ENCODE measurements at regions not wholly inside any gene's neighbourhood (a gene's known extent, or its start where the extent isn't known, plus 50 kb on each side); places are given as distances from the start of the nearest gene placed in this dataset.

- H3K4me3 Mint-ChIP-seq = no peak overlapping the region
- H3K36me3 Mint-ChIP-seq (ENCODE audit: low read depth) = no peaks in the 10 kb centered on the region
- ChIA-PET POLR2A (no interaction called here), CTCF (no interaction called here)
- DNase-seq (no peak), ATAC-seq (no peak)
- peaks cover 3% of the 10 kb centered on the region for H3K4me1 Mint-ChIP-seq (ENCODE audit: low read depth)
- no peak overlapping the region for H3K27ac Mint-ChIP-seq
- no peaks in the 10 kb centered on the region for H3K9me3 Mint-ChIP-seq (ENCODE audit: insufficient read depth)
- H3K27me3 Mint-ChIP-seq (ENCODE audit: low read depth) = no peaks in the 10 kb centered on the region
Observed at GRCh38 chr10:124346831-124347230, 71.9 kb downstream of the OAT start.

- no peaks in the 10 kb centered on the region for H3K36me3 Mint-ChIP-seq (ENCODE audit: low read depth)
- H3K27ac Mint-ChIP-seq = no peak overlapping the region
- no peaks in the 10 kb centered on the region for H3K9me3 Mint-ChIP-seq (ENCODE audit: insufficient read depth)
- ChIA-PET POLR2A (no interaction called here), CTCF (interaction anchor here (1.0 kb wide), 1 partner anchor 43 kb away, joined by 3 read pairs; no protein-coding TSS in a partner anchor)
- H3K27me3 Mint-ChIP-seq (ENCODE audit: low read depth) = no peaks in the 10 kb centered on the region
- no peak for ATAC-seq
- no peak for DNase-seq
- H3K4me3 Mint-ChIP-seq = no peak overlapping the region
- H3K4me1 Mint-ChIP-seq (ENCODE audit: low read depth) = peaks cover 15% of the 10 kb centered on the region
Observed at GRCh38 chr10:124345521-124345920, 73.2 kb downstream of the OAT start.

- Mint-ChIP-seq H3K9me3 (ENCODE audit: insufficient read depth) (no peaks in the 10 kb centered on the region), H3K4me3 (no peak overlapping the region), H3K27me3 (ENCODE audit: low read depth) (no peaks in the 10 kb centered on the region), H3K4me1 (ENCODE audit: low read depth) (peaks cover 15% of the 10 kb centered on the region), H3K27ac (no peak overlapping the region), H3K36me3 (ENCODE audit: low read depth) (no peaks in the 10 kb centered on the region)
- ChIA-PET POLR2A (no interaction called here), CTCF (interaction anchor here (1.0 kb wide), 1 partner anchor 44 kb away, joined by 3 read pairs; no protein-coding TSS in a partner anchor)
- DNase-seq = no peak
- no peak for ATAC-seq
Observed at GRCh38 chr10:124344931-124345330, 73.8 kb downstream of the OAT start.

GRCh38 chr10:124344266-124344590 lies 74.5 kb downstream of the OAT start:
- H3K9me3 Mint-ChIP-seq (ENCODE audit: insufficient read depth) = no peaks in the 10 kb centered on the region
- no peak for DNase-seq
- H3K27me3 Mint-ChIP-seq (ENCODE audit: low read depth) = no peaks in the 10 kb centered on the region
- ChIA-PET POLR2A (no interaction called here), CTCF (interaction anchor here (1.0 kb wide), 1 partner anchor 45 kb away, joined by 3 read pairs; no protein-coding TSS in a partner anchor)
- H3K4me3 Mint-ChIP-seq = no peak overlapping the region
- no peak overlapping the region for H3K27ac Mint-ChIP-seq
- peaks cover 15% of the 10 kb centered on the region for H3K4me1 Mint-ChIP-seq (ENCODE audit: low read depth)
- H3K36me3 Mint-ChIP-seq (ENCODE audit: low read depth) = no peaks in the 10 kb centered on the region
- no peak for ATAC-seq

- POLR2A ChIA-PET = no interaction called here
- CTCF ChIA-PET = interaction anchor here (1.0 kb wide), 1 partner anchor 46 kb away, joined by 5 read pairs; no protein-coding TSS in a partner anchor
- DNase-seq (no peak), ATAC-seq (no peak)
- Mint-ChIP-seq H3K27ac (no peak overlapping the region), H3K4me3 (no peak overlapping the region), H3K36me3 (ENCODE audit: low read depth) (no peaks in the 10 kb centered on the region), H3K9me3 (ENCODE audit: insufficient read depth) (no peaks in the 10 kb centered on the region), H3K27me3 (ENCODE audit: low read depth) (no peaks in the 10 kb centered on the region), H3K4me1 (ENCODE audit: low read depth) (peaks cover 15% of the 10 kb centered on the region)
Observed at GRCh38 chr10:124343351-124344265, 75.1 kb downstream of the OAT start.

- ChIA-PET CTCF (interaction anchor here (1.0 kb wide), 1 partner anchor 46 kb away, joined by 5 read pairs; no protein-coding TSS in a partner anchor), POLR2A (no interaction called here)
- no peak for ATAC-seq
Observed at GRCh38 chr10:124342821-124343170, 75.9 kb downstream of the OAT start.

GRCh38 chr10:124342136-124342820 lies 76.4 kb downstream of the OAT start:
- POLR2A ChIA-PET = no interaction called here
- Mint-ChIP-seq H3K4me3 (no peak overlapping the region), H3K27me3 (ENCODE audit: low read depth) (no peaks in the 10 kb centered on the region), H3K9me3 (ENCODE audit: insufficient read depth) (no peaks in the 10 kb centered on the region), H3K36me3 (ENCODE audit: low read depth) (no peaks in the 10 kb centered on the region), H3K27ac (peak overlapping the region; percentile 14), H3K4me1 (ENCODE audit: low read depth) (peaks cover 15% of the 10 kb centered on the region)
- ATAC-seq (no peak), DNase-seq (no peak)
- CTCF ChIA-PET = no interaction called here

More at GRCh38 chr10:124342821-124343170, 75.9 kb downstream of the OAT start:
- DNase-seq = no peak
- Mint-ChIP-seq H3K4me3 (no peak overlapping the region), H3K36me3 (ENCODE audit: low read depth) (no peaks in the 10 kb centered on the region), H3K9me3 (ENCODE audit: insufficient read depth) (no peaks in the 10 kb centered on the region), H3K27ac (peak overlapping the region; percentile 1), H3K4me1 (ENCODE audit: low read depth) (peaks cover 15% of the 10 kb centered on the region), H3K27me3 (ENCODE audit: low read depth) (no peaks in the 10 kb centered on the region)

- ChIA-PET CTCF (no interaction called here), POLR2A (no interaction called here)
- Mint-ChIP-seq H3K36me3 (ENCODE audit: low read depth) (no peaks in the 10 kb centered on the region), H3K4me3 (no peak overlapping the region), H3K4me1 (ENCODE audit: low read depth) (peaks cover 15% of the 10 kb centered on the region), H3K9me3 (ENCODE audit: insufficient read depth) (no peaks in the 10 kb centered on the region), H3K27ac (peak overlapping the region; percentile 14), H3K27me3 (ENCODE audit: low read depth) (no peaks in the 10 kb centered on the region)
- peak; percentile 52 for DNase-seq
- ATAC-seq = peak; percentile 71
Observed at GRCh38 chr10:124341768-124342135, 77.0 kb downstream of the OAT start.

GRCh38 chr10:124340033-124340760 lies 78.5 kb downstream of the OAT start:
- ChIA-PET POLR2A (no interaction called here), CTCF (interaction anchor here (1.0 kb wide), 1 partner anchor 346 kb away, joined by 3 read pairs; no protein-coding TSS in a partner anchor)
- Mint-ChIP-seq H3K4me1 (ENCODE audit: low read depth) (peaks cover 15% of the 10 kb centered on the region), H3K9me3 (ENCODE audit: insufficient read depth) (no peaks in the 10 kb centered on the region), H3K27me3 (ENCODE audit: low read depth) (no peaks in the 10 kb centered on the region), H3K27ac (peak overlapping the region; percentile 60), H3K4me3 (no peak overlapping the region), H3K36me3 (ENCODE audit: low read depth) (no peaks in the 10 kb centered on the region)
- DNase-seq (no peak), ATAC-seq (no peak)

GRCh38 chr10:124339119-124340032 lies 79.3 kb downstream of the OAT start:
- ChIA-PET POLR2A (no interaction called here), CTCF (interaction anchor here (1.0 kb wide), 1 partner anchor 345 kb away, joined by 3 read pairs; no protein-coding TSS in a partner anchor)
- DNase-seq (no peak), ATAC-seq (no peak)
- Mint-ChIP-seq H3K36me3 (ENCODE audit: low read depth) (no peaks in the 10 kb centered on the region), H3K4me3 (no peak overlapping the region), H3K27ac (no peak overlapping the region), H3K27me3 (ENCODE audit: low read depth) (no peaks in the 10 kb centered on the region), H3K4me1 (ENCODE audit: low read depth) (peaks cover 15% of the 10 kb centered on the region), H3K9me3 (ENCODE audit: insufficient read depth) (no peaks in the 10 kb centered on the region)

- H3K27ac Mint-ChIP-seq = no peak overlapping the region
- no peak overlapping the region for H3K4me3 Mint-ChIP-seq
- H3K36me3 Mint-ChIP-seq (ENCODE audit: low read depth) = no peaks in the 10 kb centered on the region
- peaks cover 3% of the 10 kb centered on the region for H3K27me3 Mint-ChIP-seq (ENCODE audit: low read depth)
- H3K4me1 Mint-ChIP-seq (ENCODE audit: low read depth) = peaks cover 15% of the 10 kb centered on the region
- ATAC-seq (no peak), DNase-seq (no peak)
- no peaks in the 10 kb centered on the region for H3K9me3 Mint-ChIP-seq (ENCODE audit: insufficient read depth)
- POLR2A ChIA-PET = no interaction called here
- CTCF ChIA-PET = no interaction called here
Observed at GRCh38 chr10:124338276-124338925, 80.3 kb downstream of the OAT start.

Measured in activated CD8-positive, alpha-beta T cell treated with anti-CD3 and anti-CD28 coated beads, Interleukin-2, amount 10 ng/mL, durations not matched to agents 7 days and 5 days (primary cell).